ENCODE measurements at regions not wholly inside any gene's neighbourhood (a gene's known extent, or its start where the extent isn't known, plus 50 kb on each side); places are given as distances from the start of the nearest gene placed in this dataset.

GRCh38 chr18:29305516-29305915, 1128.6 kb upstream of the CDH2 start:
- no peak for TF ChIP-seq CTCF (IDR thresholded peaks at IDR 0.05)

GRCh38 chr18:29301048-29301447, 1124.1 kb upstream of the CDH2 start:
- no peak for TF ChIP-seq CTCF (IDR thresholded peaks at IDR 0.05)

GRCh38 chr18:29285471-29285870, 1108.5 kb upstream of the CDH2 start:
- TF ChIP-seq CTCF (IDR thresholded peaks at IDR 0.05) = no peak

- no peak for TF ChIP-seq CTCF (IDR thresholded peaks at IDR 0.05)
Measured at GRCh38 chr18:29271501-29271900, 1094.6 kb upstream of the CDH2 start.

- no peak for TF ChIP-seq CTCF (IDR thresholded peaks at IDR 0.05)
Measured at GRCh38 chr18:29259838-29260237, 1082.9 kb upstream of the CDH2 start.

- TF ChIP-seq CTCF (IDR thresholded peaks at IDR 0.05) = no peak
Measured at GRCh38 chr18:29254123-29254522, 1077.2 kb upstream of the CDH2 start.

- no peak for TF ChIP-seq CTCF (IDR thresholded peaks at IDR 0.05)
Measured at GRCh38 chr18:29251681-29252080, 1074.8 kb upstream of the CDH2 start.

GRCh38 chr18:29250843-29251242, 1073.9 kb upstream of the CDH2 start:
- no peak for TF ChIP-seq CTCF (IDR thresholded peaks at IDR 0.05)
